ENCODE measurements at regions not wholly inside any gene's neighbourhood (a gene's known extent, or its start where the extent isn't known, plus 50 kb on each side); places are given as distances from the start of the nearest gene placed in this dataset.

- DNase-seq = no peak
These were observed 148.3 kb downstream of the PTCSC3 start for GRCh38 chr14:36028218-36028617.

GRCh38 chr14:36027354-36027753 lies 149.2 kb downstream of the PTCSC3 start:
- no peak for DNase-seq

DNA sequence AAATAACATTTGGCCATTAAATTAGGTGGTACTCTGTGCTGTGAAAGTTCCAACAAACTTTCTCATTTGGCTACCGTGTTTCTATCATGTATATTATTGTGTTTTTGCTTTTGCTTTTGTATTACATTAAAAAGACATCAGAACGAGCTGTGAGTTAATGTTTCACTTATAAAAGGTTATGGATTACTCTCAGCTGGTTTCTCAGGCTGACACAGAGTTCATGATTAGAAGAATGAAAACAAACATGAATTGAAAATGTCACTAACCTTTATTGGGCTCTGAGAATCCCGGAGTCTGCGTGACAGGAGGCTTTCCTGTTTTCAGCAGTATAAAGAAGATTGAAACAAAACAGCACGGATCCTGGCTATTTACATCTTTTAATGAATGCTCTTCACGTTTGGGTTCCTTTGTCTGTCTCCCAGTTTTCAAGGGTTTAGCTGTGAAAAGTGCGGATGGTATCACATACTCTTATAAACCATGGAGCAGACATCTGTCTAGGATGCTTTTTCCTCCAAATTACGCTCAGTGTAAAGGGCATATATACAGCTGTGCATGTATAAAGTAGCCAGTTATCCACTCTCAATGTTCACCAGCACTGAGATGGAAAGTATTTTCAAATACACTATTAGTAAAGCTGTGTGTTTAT lies 153.6 kb downstream of the PTCSC3 start:
- DNase-seq = no peak

DNA sequence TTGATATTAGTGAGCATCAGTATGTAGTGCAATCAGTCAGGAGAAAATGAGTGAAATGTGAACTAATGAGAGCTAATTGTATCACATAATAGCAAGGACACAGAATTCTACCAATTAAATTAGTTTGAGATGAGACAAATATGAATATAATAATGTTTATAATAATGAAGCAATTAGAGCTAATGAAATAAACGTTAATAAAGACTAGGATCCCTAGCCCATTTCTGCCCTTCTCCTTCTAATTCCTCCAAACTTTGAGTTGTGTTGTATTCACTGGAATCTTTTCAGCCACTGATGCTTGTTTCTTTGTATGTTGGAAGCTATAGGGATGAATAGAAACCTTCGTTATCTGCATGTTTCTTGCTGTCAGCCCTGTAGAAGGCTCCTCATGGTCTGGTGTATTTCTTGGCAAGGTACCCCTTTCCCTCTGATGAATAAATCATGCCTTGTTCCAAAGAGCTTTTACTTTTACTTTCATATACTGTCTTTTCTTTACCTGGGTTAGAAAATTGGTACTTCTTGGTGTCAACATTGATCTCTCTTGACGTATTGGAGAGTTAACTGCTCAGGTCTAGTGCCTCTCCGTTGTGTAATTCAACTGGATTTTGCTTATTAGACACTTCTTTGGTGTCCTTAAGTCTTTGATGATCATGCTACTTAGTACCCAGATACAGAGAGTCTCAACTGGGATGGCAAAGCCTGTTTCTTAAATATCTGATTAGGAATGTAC lies 154.8 kb downstream of the PTCSC3 start:
- no peak for DNase-seq

DNA sequence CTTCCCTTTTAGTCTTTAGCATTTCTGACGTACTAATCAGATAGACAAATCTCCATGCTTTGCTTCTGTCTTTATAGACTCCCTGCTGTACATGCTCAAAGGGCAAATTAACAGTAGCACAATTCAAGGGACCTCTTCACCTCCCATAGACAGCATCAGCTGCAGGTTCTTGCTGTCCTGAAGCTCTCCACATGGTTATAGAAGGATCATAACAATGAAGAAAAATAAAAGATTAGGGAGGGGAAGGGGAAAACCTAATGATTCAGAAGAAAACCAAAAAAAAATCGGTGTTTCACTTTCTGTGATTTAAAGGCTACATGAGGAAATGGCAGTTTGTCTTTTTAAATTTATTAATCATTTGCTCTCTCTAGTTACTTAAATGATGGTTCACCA lies 155.5 kb downstream of the PTCSC3 start:
- DNase-seq = no peak

DNA sequence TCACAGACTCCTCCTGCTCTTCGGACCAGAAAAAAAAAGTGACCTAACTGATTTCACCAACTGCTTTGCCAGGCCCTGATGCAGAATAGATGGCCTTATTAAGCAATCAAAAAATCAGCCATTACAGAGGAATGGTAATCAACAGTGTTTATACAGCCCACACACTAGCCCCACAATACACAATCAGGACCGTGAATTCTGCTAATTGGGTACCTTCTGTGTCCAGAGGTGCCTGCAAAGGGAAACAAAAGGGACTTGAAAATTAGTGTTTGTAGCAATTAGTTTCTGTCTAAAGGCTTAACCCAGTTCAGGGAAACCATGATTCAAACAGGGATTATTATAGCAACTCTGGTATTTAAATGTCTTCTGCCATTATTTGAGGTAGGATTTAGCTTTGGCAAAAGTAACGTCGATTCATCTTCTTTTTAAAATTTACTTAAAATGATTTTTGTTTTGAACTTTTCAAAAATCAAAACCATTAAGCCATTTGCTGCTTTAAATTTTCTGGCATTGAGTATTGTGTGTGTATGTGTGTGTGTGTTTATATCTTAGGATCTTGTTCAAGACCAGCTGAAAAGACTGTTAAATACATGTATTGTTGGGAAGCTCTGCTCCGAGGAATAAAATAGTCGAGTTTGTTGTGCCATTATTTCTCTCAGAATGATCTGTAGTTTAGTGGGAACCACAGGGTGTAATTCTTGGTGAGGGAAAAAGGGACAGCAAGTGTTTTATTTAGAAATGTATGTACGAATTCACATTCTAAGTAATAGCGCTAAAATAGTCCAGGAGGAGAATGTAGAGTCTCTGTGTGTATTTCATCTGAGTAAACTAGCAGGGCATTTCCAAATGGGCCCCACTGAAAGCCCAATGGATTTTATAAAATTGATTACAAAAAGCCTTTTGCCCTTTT lies 156.1 kb downstream of the PTCSC3 start:
- no peak for DNase-seq

DNA sequence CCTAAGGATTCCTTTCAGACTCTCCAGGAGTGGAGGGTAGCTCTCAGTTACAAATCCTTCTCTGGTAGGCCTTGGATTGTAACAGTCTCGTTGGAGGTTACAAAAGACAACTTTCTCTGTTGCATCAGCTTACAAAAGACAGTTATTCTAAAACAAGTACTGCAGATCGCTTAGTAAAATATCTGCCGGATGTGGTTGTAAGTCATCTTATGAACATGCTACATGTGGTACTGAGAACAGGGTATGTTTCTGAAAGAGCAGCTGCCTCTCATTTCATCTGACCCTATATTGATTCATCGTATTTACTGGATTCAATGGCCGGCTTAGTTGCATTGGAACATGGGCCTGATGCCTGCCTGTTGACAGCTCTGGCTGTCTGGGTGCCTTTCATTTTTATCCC lies 157.4 kb downstream of the PTCSC3 start:
- DNase-seq = no peak

GRCh38 chr14:36014236-36014635 lies 162.3 kb downstream of the PTCSC3 start:
- no peak for DNase-seq

- DNase-seq = no peak
These were observed 163.0 kb downstream of the PTCSC3 start for GRCh38 chr14:36013483-36013882.

- DNase-seq = no peak
These were observed 163.9 kb downstream of the PTCSC3 start for GRCh38 chr14:36012621-36013020.

- no peak for DNase-seq
These were observed 166.9 kb downstream of the PTCSC3 start for GRCh38 chr14:36009643-36010042.

DNA sequence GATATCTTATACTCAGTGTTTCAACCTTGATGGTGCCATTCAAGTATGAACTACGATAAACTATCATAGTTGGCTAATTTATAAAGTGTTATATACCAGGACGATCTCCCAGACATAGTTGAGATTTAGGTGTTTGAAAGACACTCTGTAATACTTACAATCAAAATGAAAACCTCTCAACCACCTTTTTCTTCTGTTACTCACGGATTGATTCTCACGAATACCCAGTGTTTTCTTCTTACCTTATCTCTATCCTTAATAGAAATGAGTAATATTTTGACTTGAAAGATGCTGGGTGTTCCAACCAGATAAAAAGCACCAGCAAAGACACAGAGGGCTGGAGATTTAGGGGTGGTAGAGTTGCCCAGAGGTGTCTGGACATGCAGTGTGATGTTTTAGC lies 169.9 kb downstream of the PTCSC3 start:
- DNase-seq = no peak

- DNase-seq = no peak
These were observed 170.9 kb downstream of the PTCSC3 start for GRCh38 chr14:36005670-36006069.

GRCh38 chr14:36001936-36002335 lies 174.6 kb downstream of the PTCSC3 start:
- no peak for DNase-seq

DNA sequence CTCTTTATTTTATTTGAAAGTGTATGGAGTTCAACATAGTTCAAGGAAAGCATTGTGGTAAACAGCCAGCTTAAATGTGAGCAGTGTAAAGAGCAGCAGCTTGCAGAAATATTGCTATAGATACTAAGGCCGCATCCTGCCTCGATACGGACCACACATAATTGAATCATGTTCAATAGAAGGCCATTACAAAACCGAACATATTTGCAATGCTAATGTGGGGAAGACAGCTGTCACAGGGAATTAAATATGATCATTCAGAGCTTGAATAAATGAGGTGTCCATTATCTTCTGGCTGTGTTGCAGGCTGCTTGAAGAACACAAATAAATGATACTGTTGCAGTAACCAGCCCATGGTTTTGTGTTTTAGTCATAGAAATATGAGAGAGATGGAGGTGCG lies 173.2 kb downstream of the BRMS1L start:
- no peak for DNase-seq

DNA sequence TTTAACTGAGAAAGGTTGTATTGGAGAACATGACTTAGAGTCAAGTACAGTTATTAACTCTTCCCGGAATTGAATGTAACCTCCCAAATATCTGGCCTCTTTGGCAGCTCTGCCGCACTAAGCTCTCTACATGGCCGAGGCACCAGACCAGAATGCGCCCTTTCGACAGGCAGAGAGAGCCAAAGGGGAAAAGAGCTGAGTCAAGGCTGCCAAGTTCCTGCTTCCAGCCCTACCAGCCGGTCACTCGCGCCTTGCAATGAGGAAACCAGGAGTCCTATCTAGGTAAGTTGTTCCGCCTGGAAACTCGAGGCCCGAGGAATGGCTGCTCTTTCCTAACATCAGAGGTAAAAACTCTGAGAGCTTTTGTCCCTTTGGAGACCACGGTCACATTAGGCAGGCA lies 172.2 kb downstream of the BRMS1L start:
- no peak for DNase-seq

DNA sequence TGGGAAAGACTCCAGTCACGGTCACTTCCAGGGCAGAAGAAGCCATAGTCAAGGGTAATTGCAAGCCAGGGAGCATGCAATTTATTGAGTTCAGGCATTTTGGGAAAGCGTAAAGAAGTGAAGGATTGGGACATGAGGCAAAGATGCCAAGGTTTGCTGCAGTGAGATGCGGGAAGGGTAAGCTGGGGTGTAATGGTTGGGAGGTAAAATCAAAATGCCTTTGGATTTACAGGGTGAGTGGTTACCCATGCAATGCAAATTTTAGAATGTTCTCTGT lies 167.5 kb downstream of the BRMS1L start:
- DNase-seq = no peak

DNA sequence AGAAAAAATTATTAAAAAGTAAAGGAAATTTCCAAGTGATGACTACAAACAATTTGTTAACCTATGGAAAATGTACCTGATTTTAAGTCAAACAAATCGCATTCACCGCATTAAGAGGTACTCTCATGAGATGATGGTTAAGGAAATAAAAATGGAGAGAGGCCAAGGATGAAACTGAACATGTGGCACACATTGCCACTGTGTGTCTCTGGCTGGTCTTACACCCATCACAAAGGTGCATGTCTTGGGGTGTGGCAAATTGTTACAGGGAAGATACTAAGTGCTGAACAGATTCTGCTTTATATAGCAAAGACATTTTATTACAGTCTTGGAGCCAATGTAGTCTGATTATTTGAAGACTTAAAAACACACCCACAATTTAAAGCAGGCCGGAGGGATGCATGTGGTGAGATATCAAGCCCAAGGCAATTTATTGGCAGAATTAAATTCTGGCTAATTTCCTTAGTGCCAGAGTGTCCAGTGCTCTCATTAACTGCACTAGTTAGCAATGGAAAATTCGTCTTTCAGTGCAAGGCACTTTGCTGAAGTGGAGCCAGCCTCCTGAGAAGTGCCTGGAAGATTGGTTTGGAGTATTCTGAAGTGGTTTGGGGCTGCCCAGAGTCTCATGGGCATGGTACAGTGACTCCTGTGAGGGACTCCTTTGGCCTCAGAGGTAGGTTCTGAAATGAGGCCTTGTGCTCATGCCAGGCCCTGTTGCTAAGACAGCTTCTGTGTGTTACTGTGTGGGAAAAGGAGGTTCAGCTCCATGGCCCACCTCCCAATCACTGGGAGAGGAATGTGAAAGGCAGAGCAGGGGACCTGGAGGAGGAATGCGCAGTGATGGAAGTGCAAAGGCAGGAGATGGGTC lies 166.9 kb downstream of the BRMS1L start:
- no peak for DNase-seq

- DNase-seq = no peak
These were observed 165.2 kb downstream of the BRMS1L start for GRCh38 chr14:35991356-35991755.

GRCh38 chr14:35989736-35990135 lies 163.6 kb downstream of the BRMS1L start:
- no peak for DNase-seq

GRCh38 chr14:35988972-35989690 lies 163.0 kb downstream of the BRMS1L start:
- no peak for DNase-seq

GRCh38 chr14:35988550-35988949 lies 162.4 kb downstream of the BRMS1L start:
- no peak for DNase-seq
